ENCODE measurements at regions not wholly inside any gene's neighbourhood (a gene's known extent, or its start where the extent isn't known, plus 50 kb on each side); places are given as distances from the start of the nearest gene placed in this dataset.

- DNase-seq = no peak
Measured at GRCh38 chr7:7051206-7051877, 131.0 kb upstream of the C1GALT1 start.

DNA sequence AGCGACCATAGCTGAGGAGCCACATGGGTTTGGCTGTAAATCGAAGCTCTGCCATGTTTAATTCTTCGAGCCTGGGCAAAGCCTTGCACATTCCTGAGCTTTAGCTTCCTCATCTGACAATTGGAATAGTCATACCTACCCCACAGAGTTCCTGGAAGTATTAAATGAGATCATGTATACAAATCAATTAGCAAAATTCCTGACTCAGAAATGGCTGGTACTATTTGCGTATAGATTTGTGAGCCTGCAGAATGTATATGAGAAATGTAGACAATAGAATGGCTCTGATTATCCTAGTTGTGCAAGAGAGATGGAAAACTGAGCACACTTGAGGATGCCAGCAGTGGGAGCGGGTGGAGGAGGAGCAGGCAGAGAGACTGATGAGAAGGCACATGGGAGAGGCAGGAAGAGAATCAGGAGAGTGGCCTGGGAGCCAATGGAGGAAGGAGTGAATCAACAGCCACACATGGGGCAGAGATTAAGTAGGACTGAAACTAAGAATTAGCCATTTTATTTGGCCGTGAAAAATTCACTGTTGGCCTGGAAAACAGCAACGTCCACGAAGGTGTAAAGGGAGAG lies 128.0 kb upstream of the C1GALT1 start:
- no peak for DNase-seq

GRCh38 chr7:7060828-7061599 lies 121.3 kb upstream of the C1GALT1 start:
- no peak for DNase-seq

DNA sequence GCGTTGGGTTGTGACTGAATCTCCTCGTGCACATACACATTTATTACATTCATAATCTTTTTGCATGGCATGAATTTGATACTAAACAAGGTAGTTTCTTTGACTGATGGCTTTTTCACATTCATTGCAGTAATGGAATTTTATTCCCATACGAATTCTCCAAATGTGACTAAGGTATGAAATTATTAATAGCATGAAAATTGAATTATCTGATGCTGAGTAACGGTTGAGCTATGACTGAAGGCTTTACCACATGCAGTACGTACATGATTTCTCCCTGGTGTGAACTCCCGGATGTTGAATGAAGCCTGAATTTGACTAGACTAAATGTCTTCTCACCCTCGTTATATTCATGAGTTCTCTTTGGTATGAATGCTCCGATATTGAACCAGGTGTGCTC lies 104.4 kb upstream of the C1GALT1 start:
- no peak for DNase-seq

DNA sequence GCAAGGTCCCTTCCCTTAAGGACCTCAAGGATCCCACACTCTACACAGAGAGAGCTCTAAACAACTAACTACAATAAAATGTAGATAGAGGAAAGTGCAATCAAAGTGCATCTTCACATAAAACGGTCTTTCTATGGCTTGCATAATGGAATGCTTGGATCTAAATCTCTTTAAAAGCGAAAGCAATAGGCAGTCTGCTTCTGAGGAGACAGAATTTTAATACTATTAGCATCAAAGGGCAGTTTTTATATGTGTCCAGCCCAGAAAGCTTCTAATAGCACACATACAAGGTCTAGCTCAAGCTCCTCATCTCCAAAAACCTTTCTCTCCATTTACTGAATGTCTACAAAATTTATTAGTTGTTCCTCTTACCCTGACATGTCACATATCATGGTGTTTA lies 101.5 kb upstream of the C1GALT1 start:
- DNase-seq = no peak

- DNase-seq = no peak
Measured at GRCh38 chr7:7090460-7090859, 91.9 kb upstream of the C1GALT1 start.

- DNase-seq = no peak
Measured at GRCh38 chr7:7098280-7098818, 84.0 kb upstream of the C1GALT1 start.

DNA sequence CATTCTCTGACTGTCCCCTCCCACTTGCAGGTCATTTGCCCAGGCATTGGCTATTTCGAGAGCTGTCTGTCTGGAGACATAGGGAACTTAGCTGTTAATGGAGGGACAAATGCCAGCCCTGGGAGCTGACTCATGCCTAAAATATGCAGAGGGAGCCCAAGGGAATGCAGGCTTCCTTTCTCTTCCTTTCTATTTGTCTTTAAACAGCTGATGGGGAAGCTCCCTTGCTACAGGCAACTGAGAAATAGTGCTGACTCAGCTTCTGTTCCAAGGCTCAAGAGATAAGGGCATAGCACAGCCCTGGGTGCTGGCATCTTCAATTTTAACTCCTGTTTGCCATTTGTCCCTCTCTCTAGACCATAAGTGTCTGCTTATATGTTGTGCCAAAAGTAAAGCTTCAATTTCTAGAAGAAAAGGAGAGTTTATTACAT lies 82.7 kb upstream of the C1GALT1 start:
- peak; percentile 41 to 51 for DNase-seq

- DNase-seq = no peak
Measured at GRCh38 chr7:7100432-7100849, 81.9 kb upstream of the C1GALT1 start.

GRCh38 chr7:7102906-7103305 lies 79.4 kb upstream of the C1GALT1 start:
- no peak for DNase-seq

DNA sequence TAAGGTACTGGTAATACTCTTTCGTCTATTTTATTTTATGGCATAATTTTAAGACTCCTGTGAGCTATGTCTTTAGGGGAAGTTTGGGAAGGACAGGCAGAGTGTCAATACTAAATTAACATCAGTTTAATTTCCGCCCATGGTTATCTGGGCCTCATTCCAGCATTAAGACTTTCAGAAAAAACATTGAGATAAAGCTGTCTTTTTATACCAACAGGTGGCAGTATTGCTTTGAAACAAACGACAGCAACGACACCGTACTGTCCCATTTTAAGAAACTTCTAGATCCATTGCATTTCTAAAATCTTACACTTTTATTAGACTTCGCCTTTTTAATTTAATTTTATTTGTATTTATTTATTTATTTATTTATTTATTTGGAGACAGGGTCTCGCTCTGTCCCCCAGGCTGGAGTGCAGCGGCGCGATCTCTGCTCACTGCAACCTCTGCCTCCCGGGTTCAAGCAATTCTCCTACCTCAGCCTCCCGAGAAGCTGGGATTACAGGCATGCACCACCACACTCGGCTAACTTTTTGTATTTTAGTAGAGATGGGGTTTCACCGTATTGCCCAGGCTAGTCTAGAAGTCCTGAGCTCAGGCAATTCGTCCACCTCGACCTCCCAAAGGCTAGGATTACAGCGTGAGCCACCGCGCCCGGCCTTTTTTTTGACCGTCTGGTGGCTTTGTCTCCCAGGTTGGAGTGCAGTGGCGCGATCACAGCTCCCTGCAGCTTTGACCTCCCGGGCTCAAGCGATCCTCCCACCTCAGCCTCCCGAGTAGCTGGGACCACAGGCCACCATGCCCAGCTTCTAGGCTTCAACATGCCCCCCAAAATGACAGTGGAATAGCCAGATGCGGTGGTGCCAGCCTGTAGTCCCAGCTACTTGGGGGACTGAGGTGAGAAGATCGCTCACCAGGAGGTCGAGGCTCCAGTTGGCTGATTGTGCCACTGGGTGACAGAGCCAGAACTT lies 78.7 kb upstream of the C1GALT1 start:
- DNase-seq = peak; percentile 39 to 50

- DNase-seq = no peak
Measured at GRCh38 chr7:7104314-7104698, 78.0 kb upstream of the C1GALT1 start.

DNA sequence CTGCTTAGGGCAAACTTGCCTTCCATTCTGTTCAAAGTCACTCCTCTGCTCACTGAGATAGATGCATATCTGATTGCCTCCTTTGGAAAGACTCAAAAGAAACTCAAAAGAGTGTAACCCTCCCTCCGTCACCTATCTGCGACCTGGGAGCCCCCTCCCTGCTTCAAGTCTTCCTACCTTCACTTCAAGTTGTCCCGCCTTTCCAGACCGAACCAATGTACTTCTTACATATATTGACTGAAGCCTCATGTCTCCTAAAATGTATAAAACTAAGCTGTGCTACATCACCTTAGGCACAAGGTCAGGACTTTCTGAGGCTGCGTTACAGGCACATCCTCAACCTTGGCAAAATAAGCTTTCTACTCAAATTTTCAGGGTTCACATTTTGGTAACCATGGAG lies 77.4 kb upstream of the C1GALT1 start:
- no peak for DNase-seq

GRCh38 chr7:7105800-7106582 lies 76.4 kb upstream of the C1GALT1 start:
- no peak for DNase-seq

- no peak for DNase-seq
Measured at GRCh38 chr7:7108931-7109330, 73.4 kb upstream of the C1GALT1 start.

DNA sequence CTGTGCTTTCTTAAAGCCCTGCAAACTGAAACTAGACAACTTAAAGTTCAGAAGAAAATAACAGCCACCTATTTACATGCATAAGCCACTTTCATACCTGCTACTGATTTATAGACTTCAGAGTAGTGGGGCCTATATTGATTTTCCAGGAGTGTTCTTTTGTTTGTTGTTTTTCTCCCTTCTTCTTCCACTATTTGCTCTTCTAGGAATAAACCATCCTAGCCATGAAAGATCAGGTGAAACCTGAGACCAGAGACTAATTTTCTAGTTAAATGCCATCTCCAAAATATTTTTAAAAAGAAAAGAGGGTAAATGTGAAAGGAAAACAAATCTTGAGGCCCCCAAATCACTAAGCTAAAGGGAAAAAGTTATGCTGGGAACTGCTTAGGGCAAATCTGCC lies 72.4 kb upstream of the C1GALT1 start:
- DNase-seq = no peak

- no peak for DNase-seq
Measured at GRCh38 chr7:7110706-7111105, 71.6 kb upstream of the C1GALT1 start.

DNA sequence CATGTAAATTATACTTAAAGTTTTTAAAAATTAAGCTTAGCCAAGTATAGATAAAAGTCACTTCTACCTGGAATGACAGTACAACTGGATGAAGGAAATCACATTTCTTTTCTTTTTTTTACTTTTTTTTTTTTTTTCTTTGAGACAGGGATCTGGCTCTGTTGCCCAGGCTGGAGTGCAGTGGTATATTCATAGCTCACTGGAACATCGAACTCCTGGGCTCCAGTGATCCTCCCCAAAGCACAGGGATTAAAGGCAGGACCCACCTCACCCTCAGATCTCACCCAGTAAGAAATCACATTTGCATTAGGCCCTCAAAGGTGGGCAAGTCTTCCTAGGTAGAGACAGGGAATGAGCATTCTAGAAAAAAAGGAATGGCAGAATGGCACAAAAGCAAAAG lies 69.5 kb upstream of the C1GALT1 start:
- no peak for DNase-seq

- DNase-seq = peak in 1 of 2 donors; percentile 24
Measured at GRCh38 chr7:7114575-7115291, 67.6 kb upstream of the C1GALT1 start.

GRCh38 chr7:7117935-7118586 lies 64.3 kb upstream of the C1GALT1 start:
- DNase-seq = no peak
